ENCODE measurements at regions not wholly inside any gene's neighbourhood (a gene's known extent, or its start where the extent isn't known, plus 50 kb on each side); places are given as distances from the start of the nearest gene placed in this dataset.

DNA sequence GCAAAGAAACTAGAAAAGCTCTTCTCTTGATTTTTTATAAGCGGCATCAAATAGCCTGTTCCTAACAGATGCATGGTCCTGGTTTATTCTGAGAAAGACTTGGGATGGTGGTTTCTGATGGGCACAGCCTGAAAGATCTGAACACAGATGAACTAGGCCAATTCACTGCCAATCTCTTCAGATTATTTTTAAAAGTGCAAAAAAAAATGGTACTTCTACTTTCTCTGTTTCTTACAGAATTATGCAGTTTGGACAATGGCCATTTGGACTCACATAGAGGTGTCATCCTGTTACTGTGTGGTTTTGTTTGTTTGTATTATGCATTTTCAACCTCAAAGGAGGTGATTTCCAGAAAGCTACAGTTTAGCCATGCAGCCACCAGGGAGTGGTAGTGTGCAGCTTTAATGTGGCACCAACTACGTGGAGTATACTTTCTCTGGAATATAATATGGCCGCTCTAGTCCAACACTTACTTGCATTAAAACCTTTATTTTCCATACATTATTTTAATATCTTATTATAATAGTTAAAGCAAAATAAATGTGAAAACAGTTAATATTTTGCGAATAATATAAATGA is 469.8 kb upstream of the KIRREL3 start:
- ATAC-seq (peak; percentile 33 to 76 (median 56)), FAIRE-seq (no peak), DNase-seq (peak in 1 of 6 donors; percentile 22)
- Histone ChIP-seq H3K9me3 (no peaks in the 10 kb centered on the region), H3K4me1 (no peaks in the 10 kb centered on the region), H3K4me3 (no peak overlapping the region), H3K36me3 (no peaks in the 10 kb centered on the region), H3K27ac (no peak overlapping the region), H3K27me3 (no peaks in the 10 kb centered on the region)
- intact Hi-C loops (cut with DNase I) = no loop called here
- TF ChIP-seq, protein P1, sequence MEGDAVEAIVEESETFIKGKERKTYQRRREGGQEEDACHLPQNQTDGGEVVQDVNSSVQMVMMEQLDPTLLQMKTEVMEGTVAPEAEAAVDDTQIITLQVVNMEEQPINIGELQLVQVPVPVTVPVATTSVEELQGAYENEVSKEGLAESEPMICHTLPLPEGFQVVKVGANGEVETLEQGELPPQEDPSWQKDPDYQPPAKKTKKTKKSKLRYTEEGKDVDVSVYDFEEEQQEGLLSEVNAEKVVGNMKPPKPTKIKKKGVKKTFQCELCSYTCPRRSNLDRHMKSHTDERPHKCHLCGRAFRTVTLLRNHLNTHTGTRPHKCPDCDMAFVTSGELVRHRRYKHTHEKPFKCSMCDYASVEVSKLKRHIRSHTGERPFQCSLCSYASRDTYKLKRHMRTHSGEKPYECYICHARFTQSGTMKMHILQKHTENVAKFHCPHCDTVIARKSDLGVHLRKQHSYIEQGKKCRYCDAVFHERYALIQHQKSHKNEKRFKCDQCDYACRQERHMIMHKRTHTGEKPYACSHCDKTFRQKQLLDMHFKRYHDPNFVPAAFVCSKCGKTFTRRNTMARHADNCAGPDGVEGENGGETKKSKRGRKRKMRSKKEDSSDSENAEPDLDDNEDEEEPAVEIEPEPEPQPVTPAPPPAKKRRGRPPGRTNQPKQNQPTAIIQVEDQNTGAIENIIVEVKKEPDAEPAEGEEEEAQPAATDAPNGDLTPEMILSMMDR (IDR thresholded peaks at IDR 0.05) = peak in 2 of 4 donors; percentile 12 to 40
- WGBS, 2 donors = 45 to 51% methylated on average over 4 of the region's 4 CpGs

DNA sequence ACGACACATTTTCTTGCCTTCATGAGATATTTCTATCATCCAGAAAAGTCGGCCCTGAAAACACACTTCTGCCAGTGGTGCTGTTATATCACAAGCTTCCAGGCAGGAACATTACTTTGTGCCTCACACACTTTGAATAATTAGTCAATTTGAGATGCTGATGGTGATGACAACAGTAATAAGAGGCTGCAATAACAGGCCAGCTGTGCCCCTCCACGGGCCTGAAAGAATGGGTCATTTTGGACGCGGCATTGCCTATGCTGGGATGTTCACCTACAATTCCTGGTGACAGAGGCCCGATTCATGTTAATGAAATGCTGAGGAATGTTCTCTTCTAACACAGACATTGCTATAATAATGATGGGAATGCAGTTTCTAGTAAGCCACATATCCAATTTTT is 463.8 kb upstream of the KIRREL3 start:
- no peaks in the 10 kb centered on the region for H3K27me3 ChIP-seq
- 57 to 73% methylated on average over 6 of the region's 6 CpGs for WGBS, 2 donors
- no peak overlapping the region for H3K4me3 ChIP-seq
- no peak for DNase-seq
- FAIRE-seq = no peak
- intact Hi-C loops (cut with DNase I) = no loop called here
- TF ChIP-seq, protein P1 (IDR thresholded peaks at IDR 0.05) = no peak
- H3K4me1 ChIP-seq = no peaks in the 10 kb centered on the region
- H3K9me3 ChIP-seq = no peaks in the 10 kb centered on the region
- no peaks in the 10 kb centered on the region for H3K36me3 ChIP-seq
- no peak overlapping the region for H3K27ac ChIP-seq
- ATAC-seq = no peak

DNA sequence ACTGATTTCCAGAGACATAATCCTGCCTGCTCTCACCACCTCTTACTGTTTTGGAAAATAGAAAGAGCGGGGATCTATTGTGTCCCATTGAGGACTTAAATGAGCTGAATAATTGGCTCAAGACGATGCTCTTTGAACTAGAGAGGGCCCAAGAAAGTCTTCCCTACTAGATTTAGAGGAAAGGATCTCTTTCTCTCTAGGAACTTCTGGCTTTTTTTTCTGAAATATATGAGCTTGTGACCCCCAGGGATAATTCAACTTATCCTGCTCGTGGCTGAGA is 461.4 kb upstream of the KIRREL3 start:
- Histone ChIP-seq H3K4me3 (no peak overlapping the region), H3K36me3 (no peaks in the 10 kb centered on the region), H3K27me3 (no peaks in the 10 kb centered on the region), H3K9me3 (no peaks in the 10 kb centered on the region), H3K4me1 (no peaks in the 10 kb centered on the region), H3K27ac (no peak overlapping the region)
- ATAC-seq (no peak), FAIRE-seq (no peak), DNase-seq (no peak)
- 72 to 77% methylated on average over 3 of the region's 3 CpGs for WGBS, 2 donors
- TF ChIP-seq, protein P1 (IDR thresholded peaks at IDR 0.05) = no peak
- intact Hi-C loops (cut with DNase I) = no loop called here

DNA sequence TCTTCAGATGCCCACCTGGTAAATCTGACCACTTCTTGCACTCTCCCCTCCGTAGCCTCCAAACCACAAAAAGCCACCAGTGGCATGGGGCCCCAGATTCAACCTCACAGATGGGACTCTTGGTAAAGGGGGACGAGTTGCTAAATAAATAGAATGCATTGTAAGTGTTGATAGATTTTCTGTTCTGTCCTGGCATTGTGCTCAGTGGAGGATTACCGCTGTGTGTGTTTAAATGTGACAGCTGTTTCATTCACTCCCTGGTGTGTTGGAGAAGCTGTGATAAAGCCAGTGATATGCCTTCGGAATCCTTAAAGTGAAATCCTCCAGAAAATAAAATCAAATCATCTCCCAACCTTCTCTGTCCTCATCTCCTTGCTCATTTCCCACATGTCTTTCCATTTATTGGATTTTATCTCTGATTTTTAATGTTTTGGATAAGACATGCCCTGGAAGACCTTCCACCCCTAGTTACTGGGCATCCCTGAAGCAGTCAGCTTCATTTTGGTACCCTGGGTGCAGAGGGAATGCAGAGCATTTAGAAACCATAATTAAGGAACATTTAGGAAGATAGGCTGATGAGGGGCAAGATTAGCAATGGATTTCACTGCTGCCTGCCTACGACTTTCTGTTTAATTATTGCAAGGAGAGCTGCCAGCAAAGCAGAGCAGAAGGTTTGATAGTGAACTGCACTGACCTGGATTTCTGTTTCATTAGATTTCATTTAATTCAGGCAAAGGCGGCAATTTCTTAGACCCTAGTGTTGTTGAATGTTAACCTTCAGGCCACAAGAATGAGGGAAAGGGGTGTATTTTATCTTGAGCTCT is 460.9 kb upstream of the KIRREL3 start:
- FAIRE-seq = no peak
- 51 to 54% methylated on average over 6 of the region's 6 CpGs for WGBS, 2 donors
- ATAC-seq = no peak
- H3K9me3 ChIP-seq = no peaks in the 10 kb centered on the region
- no peaks in the 10 kb centered on the region for H3K4me1 ChIP-seq
- no peak overlapping the region for H3K4me3 ChIP-seq
- no peaks in the 10 kb centered on the region for H3K36me3 ChIP-seq
- DNase-seq = no peak
- TF ChIP-seq, protein P1 (IDR thresholded peaks at IDR 0.05) = no peak
- intact Hi-C loops (cut with DNase I) = no loop called here
- H3K27ac ChIP-seq = no peak overlapping the region
- no peaks in the 10 kb centered on the region for H3K27me3 ChIP-seq

DNA sequence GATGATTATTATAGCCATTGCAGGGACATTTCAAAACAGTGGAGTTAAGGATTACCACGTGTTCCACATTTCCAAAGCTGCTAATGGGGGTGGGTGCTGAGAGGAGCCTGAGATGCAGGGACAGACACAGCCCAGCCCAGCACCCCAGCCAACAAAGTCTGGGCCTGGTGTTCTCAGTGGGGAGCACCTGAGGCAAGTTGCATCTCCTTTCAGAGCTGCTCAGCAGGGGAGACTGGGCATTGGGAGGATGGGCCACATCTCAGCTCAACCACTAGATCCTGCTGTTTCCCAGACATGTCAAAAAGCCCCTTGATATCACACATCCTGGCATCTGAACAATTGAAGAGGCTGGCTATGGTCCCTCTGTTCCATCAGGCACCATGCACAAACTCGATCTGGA is 458.0 kb upstream of the KIRREL3 start:
- H3K27ac ChIP-seq = no peak overlapping the region
- H3K27me3 ChIP-seq = no peaks in the 10 kb centered on the region
- intact Hi-C loops (cut with DNase I) = no loop called here
- TF ChIP-seq, protein P1 (IDR thresholded peaks at IDR 0.05) = no peak
- WGBS, 2 donors = 41 to 44% methylated on average over 2 of the region's 2 CpGs
- no peak for ATAC-seq
- H3K9me3 ChIP-seq = no peaks in the 10 kb centered on the region
- no peaks in the 10 kb centered on the region for H3K4me1 ChIP-seq
- no peak overlapping the region for H3K4me3 ChIP-seq
- no peak for DNase-seq
- FAIRE-seq = no peak
- no peaks in the 10 kb centered on the region for H3K36me3 ChIP-seq

Measured in pancreas (tissue), 10 donors.